WTC11 (cell line): ENCODE measurements at regions not wholly inside any gene's neighbourhood (a gene's known extent, or its start where the extent isn't known, plus 50 kb on each side); places are given as distances from the start of the nearest gene placed in this dataset.

Experiments
- ATAC-seq: fragments of 200-7000 bp; cut with Tn5 transposase; 2 replicates; pipeline ENCODE4 v1.10.0; 2021; ENCODE audit warnings: mild to moderate bottlenecking, moderate library complexity
- CTCF ChIA-PET: fragments of 300-600 bp; sonication (Branson Sonifier 250); formaldehyde crosslinking; loops from one replicate; lab custom pipeline; 2021; ENCODE audit warnings: antibody characterized with exemption; lab: Charles Lee
- POLR2A ChIA-PET: fragments of 350-600 bp; sonication (Branson Sonifier 250); formaldehyde crosslinking; loops from one replicate; lab custom pipeline; 2021; ENCODE audit warnings: antibody characterized with exemption; lab: Charles Lee
- DNase-seq: peaks from one replicate; pipeline ENCODE4 v3.0.0; 2021; ENCODE audit warnings: low spot score
- H3K27ac Mint-ChIP-seq: 2 replicates; pipeline ENCODE4 v1.8.0; 2021; ENCODE audit warnings: mixed read lengths
- H3K27me3 Mint-ChIP-seq: 2 replicates; pipeline ENCODE4 v1.8.0; 2021; ENCODE audit warnings: low read depth, mild to moderate bottlenecking, moderate library complexity, mixed read lengths
- H3K36me3 Mint-ChIP-seq: 2 replicates; pipeline ENCODE4 v1.8.0; 2021; ENCODE audit warnings: mixed read lengths
- H3K4me1 Mint-ChIP-seq: 2 replicates; pipeline ENCODE4 v1.8.0; 2022; ENCODE audit warnings: mixed read lengths
- H3K4me3 Mint-ChIP-seq: 2 replicates; pipeline ENCODE4 v1.8.0; 2021; ENCODE audit warnings: mild to moderate bottlenecking, moderate library complexity, mixed read lengths
- H3K9me3 Mint-ChIP-seq: 2 replicates; pipeline ENCODE4 v1.8.0; 2021; ENCODE audit warnings: mixed read lengths
- AR ChIP-seq: fragments of 250-450 bp; sonication (Bioruptor Pico); IDR thresholded peaks from 2 replicates; pipeline ENCODE4 v1.9.0; 2021; ENCODE audit warnings: mild to moderate bottlenecking
- E2F5 ChIP-seq: sonication (generic); formaldehyde crosslinking; IDR thresholded peaks from 2 replicates; pipeline ENCODE4 v1.8.1; 2022; ENCODE audit warnings: mild to moderate bottlenecking, moderate library complexity, missing genetic modification reagents
- FOXP4 ChIP-seq: sonication (generic); formaldehyde crosslinking; IDR thresholded peaks from 2 replicates; pipeline ENCODE4 v1.8.0; 2022; ENCODE audit warnings: mild to moderate bottlenecking, missing genetic modification reagents
- MLX ChIP-seq: sonication (generic); formaldehyde crosslinking; IDR thresholded peaks from 2 replicates; pipeline ENCODE4 v1.8.1; 2023; ENCODE audit warnings: mild to moderate bottlenecking, missing genetic modification reagents, moderate library complexity
- NFE2L1 ChIP-seq: sonication (generic); formaldehyde crosslinking; IDR thresholded peaks from 2 replicates; pipeline ENCODE4 v1.8.1; 2023; ENCODE audit warnings: missing genetic modification reagents
- SOX15 ChIP-seq: fragments of 250-450 bp; sonication (Bioruptor Pico); IDR thresholded peaks from 2 replicates; pipeline ENCODE4 v1.9.0; 2021; ENCODE audit warnings: mild to moderate bottlenecking
- TP53 ChIP-seq: sonication (generic); formaldehyde crosslinking; IDR thresholded peaks from 2 replicates; pipeline ENCODE4 v1.8.1; 2023; ENCODE audit warnings: mild to moderate bottlenecking, missing genetic modification reagents
- ZBTB21 ChIP-seq: sonication (generic); formaldehyde crosslinking; IDR thresholded peaks from 2 replicates; pipeline ENCODE4 v1.8.1; 2023; ENCODE audit warnings: mild to moderate bottlenecking, missing genetic modification reagents, borderline replicate concordance
- ZNF232 ChIP-seq: sonication (generic); formaldehyde crosslinking; IDR thresholded peaks from 2 replicates; pipeline ENCODE4 v1.8.0; 2022; ENCODE audit warnings: mild to moderate bottlenecking, missing genetic modification reagents
- ZNF263 ChIP-seq: sonication (generic); formaldehyde crosslinking; IDR thresholded peaks from 2 replicates; pipeline ENCODE4 v1.8.1; 2022; ENCODE audit warnings: low read depth, mild to moderate bottlenecking, moderate library complexity, missing genetic modification reagents
- ZNF396 ChIP-seq: fragments of 250-450 bp; sonication (Bioruptor Pico); IDR thresholded peaks from 2 replicates; pipeline ENCODE4 v1.8.0; 2021; ENCODE audit warnings: mild to moderate bottlenecking, moderate library complexity, borderline replicate concordance
- ZNF425 ChIP-seq: fragments of 250-450 bp; sonication (Bioruptor Pico); conservative IDR thresholded peaks from 2 replicates; pipeline ENCODE4 v1.9.0; 2021; ENCODE audit warnings: mild to moderate bottlenecking
- ZNF512 ChIP-seq: sonication (generic); formaldehyde crosslinking; IDR thresholded peaks from 2 replicates; pipeline ENCODE4 v1.8.1; 2022; ENCODE audit warnings: missing genetic modification reagents, borderline replicate concordance

GRCh38 chr3:159619341-159619885, 369.2 kb upstream of the IL12A start:
- ChIA-PET CTCF (interaction anchor here (0.5 kb wide), 1 partner anchor 186 kb away, joined by 3 read pairs; no protein-coding TSS in a partner anchor), POLR2A (no interaction called here)
- ATAC-seq (peak; percentile 65), DNase-seq (no peak)
- H3K36me3 Mint-ChIP-seq: no peaks in the 10 kb centered on the region
- H3K9me3 Mint-ChIP-seq: no peaks in the 10 kb centered on the region
- no peak overlapping the region for H3K4me3 Mint-ChIP-seq
- peaks cover 26% of the 10 kb centered on the region for H3K4me1 Mint-ChIP-seq
- H3K27ac Mint-ChIP-seq: no peak overlapping the region
- TF ChIP-seq ZBTB21 (no peak), ZNF512 (no peak), ZNF263 (no peak), NFE2L1 (CRISPR knock-in tag) (no peak), FOXP4 (CRISPR knock-in tag) (no peak), SOX15 (no peak), TP53 (no peak), E2F5 (CRISPR knock-in tag) (no peak), MLX (CRISPR knock-in tag) (no peak), ZNF232 (CRISPR knock-in tag) (no peak), ZNF425 (CRISPR knock-in tag) (no peak), AR (CRISPR knock-in tag) (no peak)
- H3K27me3 Mint-ChIP-seq: no peaks in the 10 kb centered on the region

GRCh38 chr3:159620281-159620680, 368.4 kb upstream of the IL12A start:
- H3K9me3 Mint-ChIP-seq: no peaks in the 10 kb centered on the region
- H3K4me1 Mint-ChIP-seq: peaks cover 32% of the 10 kb centered on the region
- ATAC-seq (no peak), DNase-seq (no peak)
- H3K36me3 Mint-ChIP-seq: no peaks in the 10 kb centered on the region
- no peaks in the 10 kb centered on the region for H3K27me3 Mint-ChIP-seq
- ChIA-PET CTCF (interaction anchor here (1.5 kb wide), 1 partner anchor 185 kb away, joined by 3 read pairs; no protein-coding TSS in a partner anchor), POLR2A (no interaction called here)
- no peak overlapping the region for H3K27ac Mint-ChIP-seq
- no peak overlapping the region for H3K4me3 Mint-ChIP-seq
- no peak for TF ChIP-seq ZNF396 (CRISPR knock-in tag)
